ENCODE measurements at regions not wholly inside any gene's neighbourhood (a gene's known extent, or its start where the extent isn't known, plus 50 kb on each side); places are given as distances from the start of the nearest gene placed in this dataset.
"Not testable (repeated sequence)": the region's sequence is repeated elsewhere in the genome, so short reads cannot be mapped to it uniquely, and the experiment has no call there.

GRCh38 chr10:85111271-85111670, 782.9 kb downstream of the CCSER2 start:
- no peak for TF ChIP-seq CTCF (IDR thresholded peaks at IDR 0.05; ENCODE audit: low read depth, low read length)
- TF ChIP-seq MYC (IDR thresholded peaks at IDR 0.05; ENCODE audit: low read depth, low read length), result no peak
- no peak for TF ChIP-seq POLR2A (IDR thresholded peaks at IDR 0.05; ENCODE audit: extremely low read depth, insufficient read length)
- no peak for TF ChIP-seq MAX (IDR thresholded peaks at IDR 0.05; ENCODE audit: low read depth, low read length)
- no peak overlapping the region for H3K4me3 ChIP-seq (ENCODE audit: low read depth, low read length)
- DNase-seq (ENCODE audit: low read depth), result no peak

- no peak overlapping the region for H3K4me3 ChIP-seq (ENCODE audit: low read depth, low read length)
- TF ChIP-seq POLR2A (IDR thresholded peaks at IDR 0.05; ENCODE audit: extremely low read depth, insufficient read length) (no peak), MYC (IDR thresholded peaks at IDR 0.05; ENCODE audit: low read depth, low read length) (no peak), CTCF (IDR thresholded peaks at IDR 0.05; ENCODE audit: low read depth, low read length) (no peak), MAX (IDR thresholded peaks at IDR 0.05; ENCODE audit: low read depth, low read length) (no peak)
- DNase-seq (ENCODE audit: low read depth), result no peak
These were observed 796.2 kb downstream of the CCSER2 start for GRCh38 chr10:85124603-85125051.

GRCh38 chr10:85137253-85137652, 808.9 kb downstream of the CCSER2 start:
- DNase-seq (ENCODE audit: low read depth), result no peak
- no peak overlapping the region for H3K4me3 ChIP-seq (ENCODE audit: low read depth, low read length)
- TF ChIP-seq POLR2A (IDR thresholded peaks at IDR 0.05; ENCODE audit: extremely low read depth, insufficient read length) (no peak), MYC (IDR thresholded peaks at IDR 0.05; ENCODE audit: low read depth, low read length) (no peak), MAX (IDR thresholded peaks at IDR 0.05; ENCODE audit: low read depth, low read length) (no peak), CTCF (IDR thresholded peaks at IDR 0.05; ENCODE audit: low read depth, low read length) (no peak)

- no peak overlapping the region for H3K4me3 ChIP-seq (ENCODE audit: low read depth, low read length)
- no peak for DNase-seq (ENCODE audit: low read depth)
- no peak for TF ChIP-seq MYC (IDR thresholded peaks at IDR 0.05; ENCODE audit: low read depth, low read length)
- no peak for TF ChIP-seq MAX (IDR thresholded peaks at IDR 0.05; ENCODE audit: low read depth, low read length)
- no peak for TF ChIP-seq POLR2A (IDR thresholded peaks at IDR 0.05; ENCODE audit: extremely low read depth, insufficient read length)
- TF ChIP-seq CTCF (IDR thresholded peaks at IDR 0.05; ENCODE audit: low read depth, low read length), result no peak
These were observed 809.7 kb downstream of the CCSER2 start for GRCh38 chr10:85138046-85138445.

GRCh38 chr10:85139124-85139523, 810.7 kb downstream of the CCSER2 start:
- H3K4me3 ChIP-seq (ENCODE audit: low read depth, low read length), result no peak overlapping the region
- TF ChIP-seq MAX (IDR thresholded peaks at IDR 0.05; ENCODE audit: low read depth, low read length) (no peak), CTCF (IDR thresholded peaks at IDR 0.05; ENCODE audit: low read depth, low read length) (no peak), MYC (IDR thresholded peaks at IDR 0.05; ENCODE audit: low read depth, low read length) (no peak), POLR2A (IDR thresholded peaks at IDR 0.05; ENCODE audit: extremely low read depth, insufficient read length) (no peak)

GRCh38 chr10:85141520-85141919, 813.1 kb downstream of the CCSER2 start:
- not testable (repeated sequence) for DNase-seq (ENCODE audit: low read depth); H3K4me3 ChIP-seq (ENCODE audit: low read depth, low read length)

More at GRCh38 chr10:85139124-85139523, 810.7 kb downstream of the CCSER2 start:
- no peak for DNase-seq (ENCODE audit: low read depth)
